Activated CD8-positive, alpha-beta memory T cell treated with anti-CD3 and anti-CD28 coated beads for 24 hours (primary cell): ENCODE measurements at regions not wholly inside any gene's neighbourhood (a gene's known extent, or its start where the extent isn't known, plus 50 kb on each side); places are given as distances from the start of the nearest gene placed in this dataset.

Experiments
- DNase-seq: peaks from one replicate; pipeline ENCODE4 v3.0.0-alpha.2; 2020

- no peak for DNase-seq
These were observed 161.8 kb upstream of the MEF2C start for GRCh38 chr5:89044674-89045200.

- no peak for DNase-seq
These were observed 160.7 kb upstream of the MEF2C start for GRCh38 chr5:89043676-89044075.

- no peak for DNase-seq
These were observed 159.8 kb upstream of the MEF2C start for GRCh38 chr5:89042746-89043145.

DNA sequence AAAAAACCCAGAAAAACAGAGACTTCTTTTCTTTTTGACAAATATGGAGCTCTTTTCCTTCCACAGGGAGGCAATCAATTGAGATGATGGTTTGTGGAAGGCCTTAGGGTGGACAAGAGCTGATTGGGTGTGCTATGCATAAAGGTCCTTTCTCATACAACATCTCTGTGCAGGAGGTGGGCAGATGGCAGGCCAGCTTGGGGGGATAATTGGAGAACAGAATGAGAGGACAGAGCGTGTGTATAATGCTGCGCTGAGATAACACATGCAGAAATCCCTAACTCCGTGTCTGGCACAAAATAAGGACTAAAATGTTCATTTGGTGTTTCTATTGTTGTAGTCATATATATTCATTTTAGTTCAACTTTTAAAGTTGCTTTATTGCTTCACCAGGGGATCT is 159.0 kb upstream of the MEF2C start:
- DNase-seq: no peak

GRCh38 chr5:89041249-89041779 is 158.3 kb upstream of the MEF2C start:
- DNase-seq: no peak

- DNase-seq: no peak
These were observed 153.9 kb upstream of the MEF2C start for GRCh38 chr5:89036704-89037489.

DNA sequence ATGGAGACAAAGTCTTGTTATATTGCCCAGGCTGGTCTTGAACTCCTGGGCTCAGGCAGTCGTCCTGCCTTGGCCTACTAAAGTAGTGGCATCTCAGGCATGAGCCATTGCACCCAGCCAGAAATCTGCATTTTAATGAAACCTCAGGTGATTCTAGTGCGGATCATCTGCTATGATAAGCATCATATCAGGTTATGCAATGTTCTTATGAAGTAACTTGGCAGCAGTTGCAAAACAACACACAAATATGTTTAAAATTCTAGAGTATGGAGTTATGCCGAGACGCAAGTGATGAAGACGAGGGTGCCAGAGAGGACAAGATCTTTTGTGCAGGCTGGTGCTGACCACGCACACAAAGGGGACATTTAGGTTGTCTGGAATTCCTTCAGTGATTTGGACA is 153.2 kb upstream of the MEF2C start:
- DNase-seq: no peak

- no peak for DNase-seq
These were observed 151.6 kb upstream of the MEF2C start for GRCh38 chr5:89034588-89034987.

GRCh38 chr5:89030798-89031197 is 147.8 kb upstream of the MEF2C start:
- no peak for DNase-seq

GRCh38 chr5:89028595-89029285 is 145.8 kb upstream of the MEF2C start:
- DNase-seq: no peak

DNA sequence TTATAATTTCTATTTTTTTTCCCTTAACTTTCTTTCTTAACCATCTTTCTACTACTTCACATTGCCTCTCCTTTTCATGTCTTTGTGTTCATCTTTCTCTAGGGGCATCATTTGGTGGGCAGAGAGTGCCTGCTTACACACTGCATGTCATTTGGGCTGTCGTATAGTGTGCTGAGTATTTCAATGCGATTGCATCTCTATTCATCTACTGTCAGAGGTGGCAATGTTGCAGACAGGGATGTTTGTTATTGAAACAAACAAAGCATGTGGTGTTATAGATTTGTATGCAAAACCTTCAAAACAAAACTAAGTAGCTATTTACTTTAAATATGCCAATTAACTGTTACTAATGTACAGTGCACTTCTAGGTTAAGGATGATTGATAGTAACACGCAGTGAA is 141.1 kb upstream of the MEF2C start:
- no peak for DNase-seq

- no peak for DNase-seq
These were observed 138.1 kb upstream of the MEF2C start for GRCh38 chr5:89020926-89021610.

DNA sequence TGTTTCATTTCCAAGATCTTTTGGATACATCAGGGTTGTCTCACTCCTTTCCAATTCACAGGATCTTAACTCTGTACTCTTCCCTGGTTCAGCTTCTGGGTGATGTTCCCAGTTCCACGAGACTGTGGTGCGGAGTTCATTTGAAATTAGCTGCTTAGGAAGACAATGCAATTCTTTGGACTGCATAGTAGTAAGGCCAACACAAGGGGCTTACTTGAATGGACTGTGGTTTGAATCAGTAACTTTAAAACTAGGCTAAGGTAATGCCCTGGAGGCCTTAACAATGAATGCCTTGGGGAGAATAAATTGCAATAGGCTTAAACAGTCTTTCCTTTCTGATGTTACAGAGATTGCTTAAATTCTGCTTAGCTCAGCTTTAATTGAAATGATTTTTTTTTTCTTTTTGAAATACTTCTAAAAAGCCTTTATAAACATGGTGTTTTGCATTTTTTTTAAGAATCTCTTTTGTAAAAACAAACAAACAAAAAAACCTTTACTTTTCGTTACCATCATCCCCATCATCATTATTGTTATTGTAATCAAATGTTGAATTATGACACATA is 133.8 kb upstream of the MEF2C start:
- DNase-seq: no peak

DNA sequence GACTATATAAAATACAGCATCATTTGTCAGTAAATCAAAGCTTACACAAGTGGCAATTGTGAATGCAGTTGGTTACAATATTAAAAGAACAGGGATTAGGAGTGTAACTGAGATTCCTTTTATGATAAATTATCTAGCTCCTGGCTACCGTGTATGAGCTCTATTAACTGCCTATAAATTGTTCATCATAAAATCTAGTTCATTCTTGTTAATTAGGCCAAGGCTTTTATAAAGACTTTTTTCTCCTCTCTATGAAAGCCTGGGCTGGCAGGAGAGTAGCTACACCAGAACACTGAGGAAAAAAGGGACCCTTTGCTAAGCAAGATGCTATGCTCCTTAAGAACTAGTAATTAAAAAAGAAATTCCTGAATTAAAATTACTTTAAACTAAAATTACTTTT is 132.4 kb upstream of the MEF2C start:
- no peak for DNase-seq

GRCh38 chr5:89011778-89012711 is 129.1 kb upstream of the MEF2C start:
- no peak for DNase-seq

DNA sequence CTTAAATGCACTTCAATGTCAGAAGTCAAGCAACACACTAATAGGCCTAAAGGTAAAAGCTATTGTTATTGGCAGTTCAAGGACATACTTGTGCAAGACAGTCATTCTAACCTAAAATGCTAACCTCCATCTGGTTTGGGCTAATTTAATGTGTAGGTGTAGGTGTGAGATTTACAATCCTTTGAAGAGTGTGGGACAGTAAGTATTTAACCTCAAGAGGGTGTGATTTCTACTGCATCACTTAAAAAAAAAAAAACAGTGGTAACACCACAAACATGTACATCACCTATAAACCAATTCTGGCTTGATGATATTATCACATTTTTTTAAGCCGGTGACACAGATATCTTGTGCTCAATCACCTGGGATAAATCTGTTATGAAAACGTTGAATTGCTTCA is 127.5 kb upstream of the MEF2C start:
- no peak for DNase-seq

DNA sequence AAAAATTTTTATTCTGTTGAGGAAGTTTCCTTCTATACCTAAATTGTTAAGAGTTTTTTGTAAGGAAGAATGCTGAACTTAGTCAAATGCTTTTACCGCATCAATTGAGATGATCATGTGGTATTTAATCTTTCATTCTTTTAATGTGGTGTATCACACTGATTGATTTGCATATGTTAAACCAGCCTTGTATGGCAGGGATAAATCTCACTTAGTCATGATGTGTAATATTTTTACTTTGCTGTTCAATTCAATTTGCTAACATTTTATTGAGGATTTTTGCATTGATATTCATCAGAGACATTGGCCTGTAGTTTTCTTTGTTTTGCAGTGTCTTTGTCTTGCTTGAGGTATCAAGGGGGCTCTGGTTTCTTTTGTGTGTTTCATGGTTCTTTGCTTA is 125.3 kb upstream of the MEF2C start:
- no peak for DNase-seq

DNA sequence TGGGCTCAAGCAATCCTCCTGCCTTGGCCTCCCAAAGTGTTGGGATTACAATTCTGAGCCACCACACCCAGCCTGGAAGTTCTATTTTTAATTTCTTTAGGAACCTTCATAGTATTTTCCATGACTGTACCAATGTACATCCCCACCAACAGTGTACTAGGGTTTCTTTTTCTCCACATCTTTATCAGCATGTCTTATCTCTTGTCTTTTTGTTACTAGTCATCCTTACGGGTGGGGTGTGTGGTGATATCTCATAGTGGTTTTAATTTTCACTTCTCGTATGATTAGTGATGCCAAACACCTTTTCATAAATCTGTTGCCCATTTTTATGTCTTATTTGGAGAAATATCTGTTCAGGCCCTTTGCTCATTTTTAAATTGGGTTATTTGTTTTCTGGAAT is 123.0 kb upstream of the MEF2C start:
- no peak for DNase-seq

- no peak for DNase-seq
These were observed 121.4 kb upstream of the MEF2C start for GRCh38 chr5:89004379-89004778.

DNA sequence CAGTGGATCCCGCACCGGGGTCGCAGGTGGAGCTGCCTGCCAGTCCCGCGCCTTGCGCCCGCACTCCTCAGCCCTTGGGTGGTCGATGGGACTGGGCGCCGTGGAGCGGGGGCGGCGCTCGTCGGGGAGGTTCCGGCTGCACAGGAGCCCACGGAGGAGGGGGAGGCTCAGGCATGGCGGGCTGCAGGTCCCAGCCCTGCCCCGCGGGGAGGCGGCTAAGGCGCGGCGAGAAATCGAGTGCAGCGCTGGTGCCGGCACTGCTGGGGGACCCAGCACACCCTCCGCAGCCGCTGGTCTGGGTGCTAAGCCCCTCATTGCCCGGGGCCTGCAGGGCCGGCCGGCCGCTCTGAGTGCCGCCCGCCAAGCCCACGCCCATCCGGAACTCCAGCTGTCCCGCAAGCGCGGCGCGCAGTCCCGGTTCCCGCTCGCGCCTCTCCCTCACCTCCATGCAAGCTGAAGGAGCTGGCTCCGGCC is 120.6 kb upstream of the MEF2C start:
- DNase-seq: no peak

- DNase-seq: no peak
These were observed 116.9 kb upstream of the MEF2C start for GRCh38 chr5:88999853-89000252.

DNA sequence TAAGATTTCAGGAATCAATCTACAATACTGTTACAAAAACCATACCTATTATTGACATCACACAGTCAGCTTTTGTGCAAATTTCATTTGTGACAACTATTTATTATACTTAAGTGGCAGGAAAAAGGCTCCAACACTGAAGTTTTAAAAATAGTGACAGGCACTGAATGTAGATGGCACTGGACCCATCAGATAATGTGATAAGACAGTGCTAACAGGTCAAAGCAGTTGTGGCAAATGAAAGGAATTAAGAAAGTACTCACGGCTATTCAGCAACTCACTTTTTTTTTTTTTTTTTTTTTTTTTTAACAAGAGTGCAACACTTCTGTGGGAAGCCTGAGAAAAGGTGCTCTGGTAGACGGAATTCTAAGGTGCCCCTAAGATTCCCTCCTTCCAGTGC is 115.0 kb upstream of the MEF2C start:
- DNase-seq: no peak
